ENCODE measurements at regions not wholly inside any gene's neighbourhood (a gene's known extent, or its start where the extent isn't known, plus 50 kb on each side); places are given as distances from the start of the nearest gene placed in this dataset.
A peak's percentile ranks its signal among the peaks of the same experiment; 100 is the strongest.

DNA sequence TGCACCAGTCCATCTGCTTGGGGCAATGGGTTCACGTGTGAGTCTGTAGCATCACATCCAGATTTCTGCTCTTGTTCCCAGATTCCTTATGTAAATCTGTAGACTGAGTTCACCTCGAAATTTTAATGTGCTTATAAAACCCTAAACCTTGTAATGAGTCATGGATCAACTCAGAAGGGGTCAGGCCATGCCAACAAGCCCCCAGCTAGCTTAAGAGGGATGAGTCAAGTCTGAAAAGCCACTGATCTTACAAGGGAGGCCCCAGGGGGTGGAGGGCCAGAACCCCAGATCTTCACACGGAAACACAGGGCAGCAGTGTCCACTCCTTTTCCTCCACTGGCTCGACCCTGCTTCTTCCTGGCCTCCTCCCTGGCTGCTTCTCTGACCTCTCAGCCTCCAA is 399.1 kb upstream of the CDH5 start:
- no peak overlapping the region for H3K4me3 ChIP-seq (replicated peaks; ENCODE audit: low read depth, low read length)
- TF ChIP-seq, protein P1, sequence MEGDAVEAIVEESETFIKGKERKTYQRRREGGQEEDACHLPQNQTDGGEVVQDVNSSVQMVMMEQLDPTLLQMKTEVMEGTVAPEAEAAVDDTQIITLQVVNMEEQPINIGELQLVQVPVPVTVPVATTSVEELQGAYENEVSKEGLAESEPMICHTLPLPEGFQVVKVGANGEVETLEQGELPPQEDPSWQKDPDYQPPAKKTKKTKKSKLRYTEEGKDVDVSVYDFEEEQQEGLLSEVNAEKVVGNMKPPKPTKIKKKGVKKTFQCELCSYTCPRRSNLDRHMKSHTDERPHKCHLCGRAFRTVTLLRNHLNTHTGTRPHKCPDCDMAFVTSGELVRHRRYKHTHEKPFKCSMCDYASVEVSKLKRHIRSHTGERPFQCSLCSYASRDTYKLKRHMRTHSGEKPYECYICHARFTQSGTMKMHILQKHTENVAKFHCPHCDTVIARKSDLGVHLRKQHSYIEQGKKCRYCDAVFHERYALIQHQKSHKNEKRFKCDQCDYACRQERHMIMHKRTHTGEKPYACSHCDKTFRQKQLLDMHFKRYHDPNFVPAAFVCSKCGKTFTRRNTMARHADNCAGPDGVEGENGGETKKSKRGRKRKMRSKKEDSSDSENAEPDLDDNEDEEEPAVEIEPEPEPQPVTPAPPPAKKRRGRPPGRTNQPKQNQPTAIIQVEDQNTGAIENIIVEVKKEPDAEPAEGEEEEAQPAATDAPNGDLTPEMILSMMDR (IDR thresholded peaks at IDR 0.05; ENCODE audit: low read length, missing control alignments): no peak
- DNase-seq (ENCODE audit: low read depth): no peak

DNA sequence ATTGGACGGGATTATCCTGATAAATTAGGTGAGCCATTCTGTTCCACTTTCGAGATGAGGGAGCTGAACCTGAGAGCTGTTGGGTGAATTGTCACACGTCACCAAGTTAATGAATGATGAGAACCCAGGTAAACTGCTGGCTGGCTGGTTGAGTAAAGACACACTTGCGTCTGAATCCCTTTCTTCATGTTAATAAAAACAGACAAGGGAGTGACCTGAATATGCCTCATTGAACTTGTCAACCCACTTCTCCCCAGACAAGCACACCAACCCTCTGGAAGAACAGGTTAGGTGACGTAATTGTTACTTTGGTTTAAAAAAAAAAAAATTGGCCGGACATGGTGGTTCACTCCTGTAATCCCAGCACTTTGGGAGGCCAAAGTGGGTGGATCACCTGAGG is 400.9 kb upstream of the CDH5 start:
- TF ChIP-seq, protein P1 (IDR thresholded peaks at IDR 0.05; ENCODE audit: low read length, missing control alignments): no peak
- no peak for DNase-seq (ENCODE audit: low read depth)
- no peak overlapping the region for H3K4me3 ChIP-seq (replicated peaks; ENCODE audit: low read depth, low read length)

DNA sequence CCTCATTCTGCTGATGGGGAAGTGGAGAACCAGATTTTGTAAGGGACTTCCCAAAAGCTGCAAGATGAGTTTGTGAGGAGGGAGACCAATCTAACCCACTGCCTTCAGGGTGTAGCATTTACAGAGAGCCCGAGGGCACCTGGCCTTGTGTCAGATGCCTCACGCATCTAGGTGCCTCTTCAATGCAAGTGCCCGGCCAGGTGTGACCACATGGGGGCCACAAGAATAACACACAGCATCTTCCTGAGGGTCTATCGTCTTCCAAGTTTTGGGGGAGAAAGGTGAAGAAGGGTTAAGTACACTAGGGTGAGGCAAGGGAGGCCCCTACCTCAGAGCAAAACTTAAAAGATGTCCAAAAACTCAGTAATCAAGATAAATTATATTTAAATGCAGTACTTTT is 401.7 kb upstream of the CDH5 start:
- TF ChIP-seq, protein P1 (IDR thresholded peaks at IDR 0.05; ENCODE audit: low read length, missing control alignments): no peak
- DNase-seq (ENCODE audit: low read depth): no peak
- H3K4me3 ChIP-seq (replicated peaks; ENCODE audit: low read depth, low read length): no peak overlapping the region

DNA sequence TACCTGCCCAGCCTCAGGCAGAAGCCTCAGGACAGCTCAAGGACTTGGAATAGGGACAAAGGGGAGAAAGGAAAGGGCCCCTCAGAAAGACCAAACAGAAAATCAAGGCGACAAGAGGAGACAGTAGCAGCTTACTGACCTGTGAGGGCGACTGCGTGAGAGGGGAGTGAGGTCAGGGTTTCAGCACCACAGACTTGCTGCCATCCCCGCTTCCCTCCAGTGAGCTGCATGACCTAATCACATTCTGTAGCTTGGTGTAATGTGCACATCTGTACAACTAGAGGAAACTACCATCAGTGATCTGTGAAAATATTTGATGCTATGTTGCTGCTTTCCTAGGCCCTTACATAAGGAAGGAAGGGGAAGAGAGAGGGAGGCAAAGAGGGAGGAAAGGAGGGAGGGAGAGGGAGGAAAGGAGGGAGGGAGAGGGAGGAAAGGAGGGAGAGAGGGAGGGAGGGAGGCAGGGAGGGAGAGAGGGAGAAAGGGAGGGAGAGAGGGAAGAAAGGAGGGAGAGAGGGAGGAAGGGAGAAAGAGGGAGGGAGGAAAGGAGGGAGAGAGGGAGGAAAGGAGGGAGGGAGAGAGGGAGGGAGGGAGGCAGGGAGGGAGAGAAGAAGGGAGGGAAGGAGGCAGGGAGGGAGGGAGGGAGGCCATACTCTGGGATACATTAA is 404.9 kb upstream of the CDH5 start:
- no peak overlapping the region for H3K4me3 ChIP-seq (replicated peaks; ENCODE audit: low read depth, low read length)
- no peak for DNase-seq (ENCODE audit: low read depth)
- TF ChIP-seq, protein P1 (IDR thresholded peaks at IDR 0.05; ENCODE audit: low read length, missing control alignments): no peak

DNA sequence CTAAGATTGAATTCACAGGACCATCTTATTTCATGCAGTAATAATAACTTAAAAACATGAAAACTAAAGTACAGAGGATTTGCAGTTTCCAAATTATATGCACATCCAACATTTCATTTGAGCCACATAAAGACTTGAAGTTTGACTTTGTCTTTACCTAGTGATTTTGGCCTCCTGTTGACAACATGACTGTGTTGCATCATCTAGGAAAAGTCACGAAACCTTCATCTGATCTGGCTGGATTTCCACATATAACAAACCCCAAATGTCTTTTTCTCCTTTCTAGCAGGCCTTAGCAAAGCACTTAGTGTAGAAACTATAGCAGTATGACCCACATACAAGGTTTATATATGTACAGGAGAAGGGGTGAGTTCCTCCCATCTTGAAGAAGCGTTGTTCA is 406.5 kb upstream of the CDH5 start:
- no peak overlapping the region for H3K4me3 ChIP-seq (replicated peaks; ENCODE audit: low read depth, low read length)
- TF ChIP-seq, protein P1 (IDR thresholded peaks at IDR 0.05; ENCODE audit: low read length, missing control alignments): no peak
- DNase-seq (ENCODE audit: low read depth): peak; percentile 29

DNA sequence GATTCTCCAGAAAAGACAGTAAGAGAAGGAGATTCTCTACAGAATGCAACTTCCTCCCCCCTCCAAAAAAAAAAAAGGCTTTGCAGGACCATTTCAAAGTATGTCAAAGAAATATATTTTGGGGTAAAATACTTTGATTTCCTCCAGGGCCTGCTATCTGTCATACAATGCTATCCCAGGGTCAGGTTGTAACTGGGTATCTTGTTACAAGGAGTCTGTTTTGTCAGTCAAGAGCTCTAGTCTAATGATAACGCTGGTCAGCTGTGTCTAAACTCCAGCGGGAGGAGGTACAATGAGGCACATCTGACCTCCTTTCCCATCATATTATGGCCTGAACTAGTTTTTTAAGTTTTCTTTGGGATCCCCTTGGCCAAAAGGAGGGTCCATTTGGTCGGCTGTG is 408.4 kb upstream of the CDH5 start:
- DNase-seq (ENCODE audit: low read depth): no peak
- no peak overlapping the region for H3K4me3 ChIP-seq (replicated peaks; ENCODE audit: low read depth, low read length)
- TF ChIP-seq, protein P1 (IDR thresholded peaks at IDR 0.05; ENCODE audit: low read length, missing control alignments): no peak

DNA sequence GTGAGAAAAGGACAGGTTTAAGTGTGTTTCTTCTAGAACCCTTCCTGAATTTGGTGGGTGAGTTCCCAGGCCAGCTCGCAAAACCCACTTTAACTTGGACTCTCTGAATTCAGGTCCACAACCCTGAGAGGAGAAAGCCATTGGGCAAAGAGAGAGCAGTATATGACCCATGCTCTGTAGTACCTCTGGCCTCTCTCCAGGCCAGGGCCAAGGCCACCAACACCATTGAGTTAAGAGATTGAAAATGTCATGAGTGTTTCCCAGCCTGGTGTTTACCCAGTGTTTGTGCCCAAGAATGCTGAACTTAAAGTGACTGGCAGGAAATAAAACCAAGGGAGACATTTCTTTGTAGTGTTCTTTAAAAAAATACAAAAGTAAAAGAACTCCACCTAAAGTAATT is 410.4 kb upstream of the CDH5 start:
- no peak for DNase-seq (ENCODE audit: low read depth)

More for the DNA sequence above, 410.4 kb upstream of the CDH5 start:
- H3K4me3 ChIP-seq (replicated peaks; ENCODE audit: low read depth, low read length): no peak overlapping the region
- TF ChIP-seq, protein P1 (IDR thresholded peaks at IDR 0.05; ENCODE audit: low read length, missing control alignments): no peak
